ENCODE measurements at regions not wholly inside any gene's neighbourhood (a gene's known extent, or its start where the extent isn't known, plus 50 kb on each side); places are given as distances from the start of the nearest gene placed in this dataset.

DNA sequence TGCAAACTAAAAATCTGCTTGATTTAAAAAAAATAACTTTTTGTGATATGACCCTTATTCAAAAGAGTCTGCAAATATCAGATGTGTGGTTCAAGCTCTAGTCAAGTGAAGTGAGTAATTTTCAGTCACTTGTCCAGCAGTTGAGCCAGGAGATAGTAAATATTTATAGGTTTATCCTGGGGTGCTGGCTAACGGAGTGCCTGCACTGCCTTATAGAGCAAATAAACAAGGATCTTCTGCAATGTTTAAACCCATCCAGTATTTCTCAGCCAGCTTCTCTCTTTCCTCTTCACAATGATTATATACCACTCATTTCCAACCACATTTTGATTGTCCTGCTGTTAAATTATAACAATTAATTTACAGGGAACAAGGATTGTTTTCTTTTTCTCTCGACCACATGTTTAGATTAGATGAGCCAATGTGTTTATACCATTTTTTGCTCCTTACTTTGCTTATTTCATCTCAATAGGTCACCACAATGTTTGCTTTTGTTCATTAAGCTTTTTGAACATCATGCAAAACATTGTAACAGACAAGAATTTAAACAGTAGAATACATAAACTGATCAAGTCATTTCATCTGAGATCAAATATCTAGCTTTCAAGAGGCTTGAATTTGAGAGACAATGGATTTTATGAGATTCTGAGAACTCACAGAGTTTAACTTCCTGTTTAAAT, 60.3 kb upstream of the GREM2 start:
- DNase-seq (ENCODE audit: low read depth in 2 of 3, low spot score in 1 of 3), result no peak

DNA sequence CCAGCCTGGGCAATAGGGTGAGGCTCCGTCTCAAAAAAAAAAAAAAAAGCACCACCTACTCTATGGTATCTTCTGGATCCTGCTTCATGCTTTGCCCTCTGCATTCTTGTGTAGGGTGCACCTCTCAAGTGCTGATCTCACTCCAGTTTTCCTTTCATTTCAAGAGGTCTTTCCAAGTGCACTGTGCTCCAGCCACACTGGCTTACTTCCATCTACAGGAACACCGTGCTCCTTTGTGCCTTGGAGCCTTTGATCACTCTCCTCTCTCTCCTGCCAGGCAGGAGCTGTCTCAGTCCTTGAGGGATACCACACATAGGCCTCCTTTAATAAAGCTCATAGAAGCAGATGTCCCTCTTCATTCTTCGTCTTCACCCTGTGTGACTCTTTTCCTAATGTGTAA, 55.4 kb upstream of the GREM2 start:
- no peak for DNase-seq (ENCODE audit: low read depth in 2 of 3, low spot score in 1 of 3)

DNA sequence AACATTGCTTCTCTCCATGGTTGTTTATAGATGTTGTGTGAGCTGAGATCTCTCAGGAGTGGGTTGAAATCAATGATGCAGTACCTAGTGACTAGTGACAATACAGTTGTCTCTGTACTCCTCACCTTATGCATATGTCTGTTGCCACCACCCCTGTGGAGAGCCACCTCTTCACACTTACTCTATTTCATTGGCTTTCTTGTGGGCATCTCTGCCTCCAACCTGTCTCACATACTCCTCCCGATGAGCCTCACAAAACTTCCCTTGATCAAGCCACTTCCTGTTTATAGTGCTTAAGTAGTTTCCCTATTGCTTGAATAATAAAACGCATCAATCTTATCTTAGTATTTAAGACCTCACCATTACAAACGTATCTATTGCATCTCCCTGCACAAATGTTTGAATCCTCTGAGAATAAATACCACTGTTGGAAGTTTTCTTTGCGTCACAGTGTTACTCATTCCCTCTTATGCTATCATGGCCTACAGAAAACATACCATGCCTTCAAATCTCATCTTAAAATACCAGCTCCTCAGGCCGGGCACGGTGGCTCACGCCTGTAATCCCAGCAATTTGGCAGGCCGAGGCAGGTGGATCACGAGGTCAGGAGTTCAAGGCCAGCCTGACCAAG, 54.7 kb upstream of the GREM2 start:
- no peak for DNase-seq (ENCODE audit: low read depth in 2 of 3, low spot score in 1 of 3)

DNA sequence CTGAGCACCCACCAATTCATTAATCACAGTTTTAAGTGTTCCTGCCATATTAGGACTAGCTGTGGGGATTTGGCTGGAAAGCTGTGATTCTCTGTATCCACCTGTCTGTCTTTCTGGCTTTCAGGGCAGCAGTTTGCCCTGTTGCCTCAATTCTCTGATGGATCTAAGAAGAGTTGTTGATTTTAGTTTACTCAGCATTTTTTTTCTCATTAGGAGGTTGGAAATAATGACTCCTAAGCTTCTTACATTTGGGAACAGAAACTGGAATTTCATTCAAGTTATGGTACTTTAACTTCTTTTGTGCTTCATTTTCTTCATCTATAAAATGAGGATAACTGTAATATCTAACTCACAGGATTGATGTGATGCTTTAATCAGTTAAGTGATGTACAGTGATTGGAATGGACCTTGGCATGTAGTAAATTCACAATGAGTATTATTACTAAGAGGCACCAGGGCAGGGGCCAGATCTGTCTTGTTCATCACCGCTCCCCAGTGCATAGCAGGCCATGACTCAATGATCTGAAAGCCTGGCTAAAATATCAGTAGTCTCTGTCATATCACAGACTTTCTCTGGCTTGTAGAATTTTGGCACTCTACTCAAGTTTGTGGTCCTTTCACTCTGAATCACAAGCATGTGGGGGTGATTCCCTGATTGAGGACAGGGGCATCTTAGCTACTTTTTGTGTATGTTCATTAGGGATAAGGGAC, 51.4 kb upstream of the GREM2 start:
- no peak for DNase-seq (ENCODE audit: low read depth in 2 of 3, low spot score in 1 of 3)

All from stimulated activated CD4-positive, alpha-beta T cell treated with anti-CD3 and anti-CD28 coated beads, Interleukin-12 subunit alpha, Interleukin-12 subunit beta, amount 100 ng/mL, for 48 hours (primary cell).